Kidney (tissue), 13 donors: ENCODE measurements at regions not wholly inside any gene's neighbourhood (a gene's known extent, or its start where the extent isn't known, plus 50 kb on each side); places are given as distances from the start of the nearest gene placed in this dataset.

Source experiments
- DNase-seq, 5 donors: peaks; one replicate each; pipeline ENCODE4 v3.0.0-alpha.2; 2013 to 2020
- FAIRE-seq: peaks from 2 replicates; lab custom pipeline; 2012; peaks lifted over from hg19 to GRCh38; lab: Jason Lieb, UNC
- H3K27ac ChIP-seq, 2 donors: one replicate each; pipeline ENCODE4 v1.7.0; 2013; ENCODE audit warnings: low read depth in 2 of 2, low read length in 2 of 2, inconsistent platforms in 1 of 2
- H3K27me3 ChIP-seq: one replicate; pipeline ENCODE4 v1.7.1; 2013; ENCODE audit warnings: low read length, inconsistent platforms; ENCODE audit not compliant: control insufficient read depth, insufficient read depth
- H3K36me3 ChIP-seq, 3 donors: one replicate each; pipeline versions ENCODE4 v1.7.0 to v1.7.1; 2013; ENCODE audit warnings: low read length in 3 of 3, control low read depth in 1 of 3, inconsistent platforms in 1 of 3; ENCODE audit not compliant: insufficient read depth in 3 of 3, control insufficient read depth in 2 of 3
- H3K4me1 ChIP-seq, 3 donors: one replicate each; pipeline versions ENCODE4 v1.7.0 to v1.7.1; 2013; ENCODE audit warnings: low read length in 3 of 3, inconsistent platforms in 1 of 3, low read depth in 1 of 3; ENCODE audit not compliant: control insufficient read depth in 2 of 3, insufficient read depth in 2 of 3
- H3K4me3 ChIP-seq, 3 donors: one replicate each; pipeline versions ENCODE4 v1.7.0 to v1.8.1; 2013; ENCODE audit warnings: low read length in 3 of 3, control low read depth in 1 of 3, inconsistent platforms in 1 of 3
- H3K9ac ChIP-seq, 3 donors: one replicate each; pipeline versions ENCODE4 v1.7.0 to v1.7.1; 2013; ENCODE audit warnings: low read length in 3 of 3, control low read depth in 1 of 3, inconsistent platforms in 1 of 3
- H3K9me3 ChIP-seq, 3 donors: one replicate each; pipeline versions ENCODE4 v1.7.0 to v1.7.1; 2013; ENCODE audit warnings: low read length in 3 of 3, control low read depth in 1 of 3, inconsistent platforms in 1 of 3; ENCODE audit not compliant: control insufficient read depth in 2 of 3, insufficient read depth in 1 of 3
- intact Hi-C: fragments of 100-400 bp; cut with DNase I; formaldehyde crosslinking; loops from one replicate; pipeline ENCODE4 v1.11.1; 2022
- TF ChIP-seq, protein P1 (sequence below): IDR thresholded peaks from 3 replicates; pipeline ENCODE4 v1.5.1; 2012; ENCODE audit warnings: mild to moderate bottlenecking, moderate library complexity, borderline replicate concordance; ENCODE audit not compliant: insufficient read depth; ENCODE audit errors: extremely low read depth
- donor health status: control.
- donor health status: control.
- donor health status: control.
- donor health status: control.
- donor health status: control.
- donor health status: DM: yes; HTN: yes; CAD: no.
- donor health status: Normal renal cell carcinoma (clear cell type).

DNA sequence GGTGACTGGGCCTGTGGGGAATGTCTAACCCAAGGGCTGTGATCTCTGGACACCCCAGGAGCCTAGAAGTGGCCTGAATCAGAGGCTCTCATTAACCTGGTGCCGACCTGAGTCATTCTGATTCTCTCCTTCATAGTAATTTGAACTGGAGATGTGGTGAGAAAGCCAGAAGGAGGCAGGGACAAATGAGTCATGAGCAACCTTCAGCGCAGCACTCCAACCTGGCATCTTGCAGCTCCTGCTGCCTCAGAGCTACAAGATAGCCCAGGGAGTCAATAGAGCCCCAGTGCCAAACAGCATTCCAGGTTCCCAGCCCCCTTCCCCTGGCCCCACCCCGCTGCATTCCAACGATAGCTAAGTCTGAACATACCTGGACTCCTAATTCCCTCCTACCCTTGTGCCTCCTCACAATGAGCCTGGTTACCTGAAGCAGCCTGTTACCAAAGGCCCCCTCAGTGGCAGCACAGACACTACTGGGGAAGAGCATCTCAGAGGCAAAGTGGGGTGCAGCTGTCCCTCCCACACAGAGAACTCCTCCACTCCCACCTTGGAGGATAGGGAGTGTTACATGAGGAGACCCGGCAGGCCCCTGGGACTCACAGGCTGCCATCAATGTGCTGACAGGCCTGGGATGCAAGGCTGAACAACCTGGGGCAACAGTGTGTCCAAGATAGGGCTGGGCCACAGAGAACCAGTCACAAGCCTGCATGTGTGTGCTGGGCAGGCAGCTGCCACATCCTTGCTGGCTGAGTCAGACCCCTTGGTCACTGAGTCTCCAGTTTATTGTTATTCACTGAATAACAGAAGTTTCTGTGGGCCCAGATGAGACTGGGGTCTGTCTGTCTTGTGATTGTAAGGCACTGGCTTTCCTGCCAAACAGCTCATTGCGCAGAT is 76.8 kb upstream of the LEP start:
- no peak for FAIRE-seq
- peak in 4 of 5 donors; percentile 29 to 83 (median 36) for DNase-seq

DNA sequence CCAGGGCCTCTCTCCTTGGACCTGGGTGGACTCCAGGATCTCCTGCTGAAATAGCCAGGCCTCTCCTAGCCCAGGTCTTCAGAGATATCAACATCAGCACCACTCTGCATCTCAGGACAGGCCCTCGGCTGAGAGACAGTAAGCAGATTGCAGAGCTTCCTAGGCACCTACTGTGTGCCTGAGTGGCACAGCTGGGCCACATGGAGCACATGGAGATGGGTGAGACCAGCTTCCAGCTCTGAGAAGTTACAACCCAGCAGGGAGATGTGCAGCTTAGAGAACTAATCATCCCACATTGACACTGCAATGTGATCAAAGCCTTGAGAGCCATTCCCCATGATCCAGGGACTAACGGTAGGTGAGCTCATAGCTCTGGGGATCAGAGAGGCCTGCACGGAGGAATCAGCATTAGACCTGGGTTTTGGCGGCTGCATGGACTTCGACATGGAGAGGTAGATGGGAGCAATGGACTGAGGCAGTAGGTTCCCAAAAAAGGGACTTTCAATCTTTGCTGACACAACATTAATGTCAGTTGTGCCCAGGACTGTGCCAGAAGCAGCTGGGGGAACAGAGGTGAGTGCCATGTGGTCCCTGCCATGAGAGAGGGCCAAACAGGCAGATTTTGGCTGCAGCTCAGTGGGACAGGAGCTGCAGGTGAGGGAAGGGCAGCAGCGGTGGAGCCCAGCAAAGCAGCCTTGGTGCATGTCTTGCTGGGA is 76.0 kb upstream of the LEP start:
- Histone ChIP-seq H3K9ac (no peak overlapping the region), H3K9me3 (no peaks in the 10 kb centered on the region), H3K27ac (no peak overlapping the region), H3K27me3 (peaks cover 18% of the 10 kb centered on the region), H3K4me3 (no peak overlapping the region), H3K4me1 (peaks cover 0 to 13% (median 0%) of the 10 kb centered on the region in 3 donors), H3K36me3 (no peaks in the 10 kb centered on the region)
- FAIRE-seq (no peak), DNase-seq (peak in 1 of 5 donors; percentile 17)
- intact Hi-C loops: no loop called here
- TF ChIP-seq, protein P1, sequence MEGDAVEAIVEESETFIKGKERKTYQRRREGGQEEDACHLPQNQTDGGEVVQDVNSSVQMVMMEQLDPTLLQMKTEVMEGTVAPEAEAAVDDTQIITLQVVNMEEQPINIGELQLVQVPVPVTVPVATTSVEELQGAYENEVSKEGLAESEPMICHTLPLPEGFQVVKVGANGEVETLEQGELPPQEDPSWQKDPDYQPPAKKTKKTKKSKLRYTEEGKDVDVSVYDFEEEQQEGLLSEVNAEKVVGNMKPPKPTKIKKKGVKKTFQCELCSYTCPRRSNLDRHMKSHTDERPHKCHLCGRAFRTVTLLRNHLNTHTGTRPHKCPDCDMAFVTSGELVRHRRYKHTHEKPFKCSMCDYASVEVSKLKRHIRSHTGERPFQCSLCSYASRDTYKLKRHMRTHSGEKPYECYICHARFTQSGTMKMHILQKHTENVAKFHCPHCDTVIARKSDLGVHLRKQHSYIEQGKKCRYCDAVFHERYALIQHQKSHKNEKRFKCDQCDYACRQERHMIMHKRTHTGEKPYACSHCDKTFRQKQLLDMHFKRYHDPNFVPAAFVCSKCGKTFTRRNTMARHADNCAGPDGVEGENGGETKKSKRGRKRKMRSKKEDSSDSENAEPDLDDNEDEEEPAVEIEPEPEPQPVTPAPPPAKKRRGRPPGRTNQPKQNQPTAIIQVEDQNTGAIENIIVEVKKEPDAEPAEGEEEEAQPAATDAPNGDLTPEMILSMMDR: no peak

More for the DNA sequence above, 76.8 kb upstream of the LEP start:
- H3K36me3 ChIP-seq: no peaks in the 10 kb centered on the region
- H3K4me1 ChIP-seq: peaks cover 0 to 13% (median 0%) of the 10 kb centered on the region in 3 donors
- H3K27ac ChIP-seq: no peak overlapping the region
- H3K9me3 ChIP-seq: no peaks in the 10 kb centered on the region
- intact Hi-C loops: no loop called here
- no peak overlapping the region for H3K9ac ChIP-seq
- H3K4me3 ChIP-seq: no peak overlapping the region
- TF ChIP-seq, protein P1: no peak
- H3K27me3 ChIP-seq: peaks cover 15% of the 10 kb centered on the region

DNA sequence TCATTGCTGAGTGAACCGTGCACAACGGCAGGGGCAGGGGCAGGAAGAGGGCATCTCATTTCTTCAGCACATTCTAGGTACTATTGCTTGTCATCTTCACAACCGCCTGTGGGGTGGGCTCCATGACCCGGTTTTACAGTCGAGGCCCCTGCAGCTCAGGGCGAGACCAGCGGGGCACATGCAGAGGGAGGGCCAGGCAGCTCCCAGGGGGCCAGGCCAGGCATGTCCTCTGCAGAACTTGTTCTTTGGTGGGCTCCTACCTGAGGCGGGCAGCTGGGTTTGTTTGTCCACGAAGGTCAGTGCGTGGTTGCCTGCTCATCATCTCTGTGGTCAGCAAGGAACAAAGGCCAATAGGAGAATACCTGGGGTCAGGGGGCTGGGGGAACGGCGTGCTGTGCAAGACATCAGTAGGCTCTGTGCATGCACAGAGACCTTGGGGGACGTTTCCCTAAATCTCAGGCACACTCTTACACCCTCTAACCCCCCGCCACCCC is 75.1 kb upstream of the LEP start:
- DNase-seq (peak in 1 of 5 donors; percentile 38), FAIRE-seq (no peak)
- Histone ChIP-seq H3K4me1 (peaks cover 0 to 13% (median 0%) of the 10 kb centered on the region in 3 donors), H3K36me3 (no peaks in the 10 kb centered on the region), H3K27ac (no peak overlapping the region), H3K9me3 (no peaks in the 10 kb centered on the region), H3K4me3 (peak overlapping the region in 1 of 3 donors; percentile 65), H3K27me3 (peaks cover 21% of the 10 kb centered on the region), H3K9ac (peak overlapping the region in 1 of 3 donors; percentile 59)
- intact Hi-C loops: no loop called here
- TF ChIP-seq, protein P1: no peak
